GM23248 (cell line): ENCODE measurements at regions not wholly inside any gene's neighbourhood (a gene's known extent, or its start where the extent isn't known, plus 50 kb on each side); places are given as distances from the start of the nearest gene placed in this dataset.

Source experiments
- EZH2 ChIP-seq: fragments of 200-600 bp; sonication (generic); IDR thresholded peaks from 2 replicates; pipeline ENCODE4 v1.6.1; 2018; ENCODE audit warnings: antibody characterized with exemption, mild to moderate bottlenecking; ENCODE audit not compliant: insufficient read depth, poor library complexity, severe bottlenecking
- EZH2phosphoT487 ChIP-seq: fragments of 200-600 bp; sonication (generic); IDR thresholded peaks from 2 replicates; pipeline ENCODE4 v1.6.1; 2018; ENCODE audit warnings: antibody characterized with exemption, moderate library complexity, mild to moderate bottlenecking, low read depth; ENCODE audit not compliant: insufficient read depth

DNA sequence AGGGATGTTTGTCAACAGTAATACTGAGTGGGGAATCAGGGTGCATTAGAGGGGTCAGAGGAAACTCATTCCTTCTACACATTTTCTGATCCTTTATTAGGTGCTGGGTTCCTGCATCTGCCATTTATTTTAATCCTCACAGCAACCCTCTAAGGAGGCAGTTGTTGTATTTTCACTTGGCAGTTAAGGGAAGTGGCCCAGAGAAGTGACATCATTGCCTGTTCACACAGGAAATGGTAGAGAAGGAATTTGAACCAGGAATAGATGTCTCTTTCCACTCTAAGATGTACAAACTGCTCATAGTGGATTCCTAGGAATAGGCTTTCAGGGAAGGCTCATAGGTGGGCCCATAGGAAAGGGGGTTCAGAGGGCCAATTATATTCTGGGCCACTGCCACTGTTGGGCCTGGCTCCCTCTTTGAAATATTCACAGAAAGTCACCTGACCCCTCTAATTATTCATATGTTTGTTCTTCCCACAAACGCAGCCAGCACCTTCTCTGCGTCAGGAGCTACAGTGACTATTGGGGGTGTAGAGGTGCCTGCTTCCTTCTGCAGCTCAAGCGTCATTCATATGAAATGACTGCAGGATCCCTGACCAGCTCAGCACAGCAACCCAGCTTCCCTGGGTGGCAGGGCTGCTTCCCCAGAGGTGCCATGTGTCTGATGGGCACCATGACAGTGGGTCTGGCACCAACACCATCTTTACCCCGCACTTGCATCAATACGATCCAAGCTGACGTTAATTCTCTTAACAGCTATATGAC is 163.9 kb upstream of the SMAD3 start:
- TF ChIP-seq EZH2 (no peak), EZH2phosphoT487 (no peak)
